GM12801 (cell line): ENCODE measurements at regions not wholly inside any gene's neighbourhood (a gene's known extent, or its start where the extent isn't known, plus 50 kb on each side); places are given as distances from the start of the nearest gene placed in this dataset.

ENCODE experiments used
- CTCF ChIP-seq: IDR thresholded peaks from one replicate; pipeline ENCODE4 v1.5.1; 2011; ENCODE audit warnings: control low read depth; ENCODE audit not compliant: insufficient read length; ENCODE audit errors: extremely low read depth

DNA sequence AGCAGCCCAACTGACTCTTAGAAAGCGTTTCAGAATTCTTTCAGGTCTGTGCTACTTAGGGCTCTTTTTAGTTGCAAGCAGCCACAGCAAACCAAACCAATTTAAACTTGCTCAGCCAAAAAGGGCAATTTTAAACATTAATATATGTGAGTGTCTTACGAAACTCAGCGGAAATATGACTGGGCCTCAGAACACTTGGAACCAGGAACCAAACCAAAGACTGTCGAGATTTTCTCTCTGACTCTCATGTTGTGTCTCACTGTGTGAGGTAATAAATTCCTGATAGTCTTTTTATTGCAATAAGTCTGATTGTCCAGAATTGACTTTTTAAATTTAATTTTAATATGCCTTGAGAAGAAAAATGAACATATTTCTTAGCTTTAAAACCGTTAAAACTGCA is 122.3 kb downstream of the SYF2 start:
- TF ChIP-seq CTCF: no peak

- no peak for TF ChIP-seq CTCF
Observed at GRCh38 chr1:25109531-25109951, 122.8 kb downstream of the SYF2 start.

DNA sequence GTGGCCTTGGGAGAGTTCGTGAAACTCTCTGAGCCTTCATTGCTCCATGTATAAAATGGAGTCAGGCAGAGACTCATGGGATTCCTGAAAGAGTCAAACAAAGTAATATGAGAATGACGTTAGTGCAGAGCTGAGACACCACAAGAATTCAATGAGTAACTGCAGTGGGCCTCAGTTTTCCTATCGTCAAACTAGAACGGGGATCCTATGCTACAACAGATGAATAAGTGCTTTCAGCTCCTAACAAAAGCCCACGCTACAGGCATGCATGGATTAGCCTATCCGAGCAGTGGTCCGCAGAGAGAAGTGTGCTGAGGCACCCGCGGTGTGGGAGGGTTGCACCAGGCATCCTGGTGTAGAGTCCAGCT is 124.7 kb downstream of the SYF2 start:
- no peak for TF ChIP-seq CTCF

GRCh38 chr1:25106976-25107642 is 125.2 kb downstream of the SYF2 start:
- TF ChIP-seq CTCF: no peak

GRCh38 chr1:25106352-25106751 is 126.0 kb downstream of the SYF2 start:
- no peak for TF ChIP-seq CTCF

DNA sequence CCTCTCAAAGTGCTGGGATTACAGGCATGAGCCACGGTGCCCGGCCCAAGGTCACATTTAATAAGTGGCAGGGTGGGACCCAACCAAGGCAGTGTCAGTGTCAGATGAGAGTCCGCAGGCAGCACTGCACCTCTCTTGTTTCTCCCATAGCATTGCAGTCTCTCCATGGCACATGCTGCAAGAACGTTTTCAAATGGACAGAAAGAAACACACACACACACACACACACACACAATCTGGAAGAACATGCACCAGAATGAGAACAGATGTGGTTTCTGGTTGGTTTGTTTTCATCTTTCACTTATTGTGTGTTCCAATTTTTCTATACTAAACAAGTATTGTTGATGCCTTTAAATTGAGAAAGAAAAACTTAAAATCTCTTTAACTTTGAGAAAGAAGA is 126.5 kb downstream of the SYF2 start:
- TF ChIP-seq CTCF: no peak

DNA sequence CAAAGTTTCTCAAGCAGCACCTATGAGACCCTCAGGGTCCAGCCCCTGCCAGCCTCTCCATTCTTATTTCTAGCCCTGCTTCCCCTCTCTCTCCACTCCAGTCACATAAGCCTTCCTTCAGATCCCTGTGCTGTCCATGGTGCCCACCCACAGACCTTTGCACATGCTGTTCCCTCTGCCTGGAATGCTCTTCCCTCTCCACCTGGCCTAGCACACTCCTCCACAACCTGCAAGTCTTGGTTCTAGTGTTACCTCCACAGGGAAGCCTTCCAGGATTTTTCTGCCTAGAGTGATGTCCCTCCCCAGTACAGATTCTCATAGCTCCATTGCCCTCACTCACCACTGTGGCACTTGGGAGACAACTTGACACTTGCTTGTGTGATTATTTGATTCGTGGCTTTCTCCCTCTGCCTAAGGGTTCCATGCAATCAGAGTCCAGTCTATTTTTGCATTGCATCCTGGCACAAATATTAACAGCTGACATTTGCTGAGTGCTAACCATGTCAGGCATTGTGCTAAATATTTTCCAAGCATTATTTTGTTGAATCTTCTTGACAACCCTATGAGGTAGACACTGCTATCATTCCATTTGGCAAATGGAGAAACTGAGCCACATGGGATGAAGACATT is 127.3 kb downstream of the SYF2 start:
- no peak for TF ChIP-seq CTCF
